Epithelial cell of proximal tubule (primary cell): ENCODE measurements at regions not wholly inside any gene's neighbourhood (a gene's known extent, or its start where the extent isn't known, plus 50 kb on each side); places are given as distances from the start of the nearest gene placed in this dataset.
"Not testable (repeated sequence)": the region's sequence is repeated elsewhere in the genome, so short reads cannot be mapped to it uniquely, and the experiment has no call there.

ENCODE experiments used
- DNase-seq: peaks from one replicate; pipeline ENCODE4 v3.0.0-alpha.2; 2011; ENCODE audit warnings: low read depth
- H3K4me3 ChIP-seq: 2 replicates; pipeline ENCODE4 v1.5.1; 2011; ENCODE audit warnings: low read depth, mild to moderate bottlenecking, low read length
- CTCF ChIP-seq: conservative IDR thresholded peaks from 2 replicates; pipeline ENCODE4 v1.5.1; 2012; ENCODE audit warnings: low read depth, mild to moderate bottlenecking, low read length

GRCh38 chr5:3157214-3157613, 405.7 kb upstream of the IRX2 start:
- no peak for TF ChIP-seq CTCF
- H3K4me3 ChIP-seq: no peak overlapping the region
- DNase-seq: no peak

GRCh38 chr5:3155717-3156116, 404.2 kb upstream of the IRX2 start:
- H3K4me3 ChIP-seq: no peak overlapping the region
- no peak for DNase-seq
- TF ChIP-seq CTCF: no peak

DNA sequence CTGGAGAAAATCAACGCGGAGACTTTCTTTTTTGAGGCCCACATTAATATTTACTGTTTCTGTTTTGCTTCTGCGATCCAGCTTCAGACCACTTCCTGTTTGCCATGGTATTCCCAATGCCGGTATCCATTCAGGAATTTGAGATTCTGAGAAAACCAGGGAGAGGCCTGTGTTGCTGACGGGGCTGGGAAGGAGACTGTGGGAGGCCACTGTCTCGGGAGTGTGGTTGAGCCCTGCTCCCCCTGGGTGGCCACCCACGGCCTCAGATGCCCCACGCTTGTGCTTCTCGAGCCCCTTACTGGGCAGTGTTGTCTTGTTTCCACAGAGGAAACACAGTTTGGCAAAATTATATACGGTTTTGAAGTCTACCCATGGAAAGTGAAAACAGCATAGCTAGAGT, 403.6 kb upstream of the IRX2 start:
- H3K4me3 ChIP-seq: no peak overlapping the region
- no peak for TF ChIP-seq CTCF
- DNase-seq: no peak

DNA sequence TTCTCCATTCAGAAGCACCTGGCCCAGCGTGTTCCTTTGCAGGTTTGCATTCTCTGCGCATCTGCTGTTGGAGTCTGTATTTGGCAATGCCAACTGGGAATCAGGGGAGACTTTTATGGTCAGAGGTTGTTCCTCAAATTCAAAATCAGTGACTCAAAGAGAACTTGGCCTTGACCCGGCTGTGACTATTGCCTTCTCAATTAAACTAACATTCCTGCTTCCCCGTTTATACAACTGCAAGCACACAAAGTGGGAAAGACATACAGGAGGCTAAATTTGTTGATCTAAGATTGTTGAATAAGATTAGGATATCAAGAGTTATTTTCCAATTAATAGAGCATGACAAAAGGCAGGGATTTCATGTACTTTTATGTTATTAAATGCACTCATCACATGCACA, 402.4 kb upstream of the IRX2 start:
- TF ChIP-seq CTCF: no peak
- DNase-seq: no peak
- no peak overlapping the region for H3K4me3 ChIP-seq

- TF ChIP-seq CTCF: no peak
- DNase-seq: no peak
- no peak overlapping the region for H3K4me3 ChIP-seq
Observed at GRCh38 chr5:3153226-3153858, 401.9 kb upstream of the IRX2 start.

DNA sequence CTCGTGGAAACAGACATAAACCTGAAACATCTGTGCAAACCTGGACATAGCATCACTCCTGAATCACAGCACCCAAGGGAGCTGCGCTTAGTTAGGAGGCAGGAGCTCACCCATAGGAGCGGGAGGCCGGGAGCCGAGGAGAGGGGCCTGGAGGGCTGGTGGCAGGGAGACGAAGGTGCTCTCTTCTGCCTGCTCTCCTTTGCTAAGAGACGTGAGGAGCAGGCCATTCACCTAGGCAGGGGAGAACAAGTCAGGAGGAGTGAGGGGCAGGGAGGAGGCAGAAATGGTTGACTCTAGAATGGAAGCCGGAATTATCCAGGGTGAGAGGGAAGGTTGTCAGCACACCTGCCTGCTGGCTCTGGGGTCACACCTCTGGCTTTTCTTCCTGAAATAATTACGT, 398.4 kb upstream of the IRX2 start:
- DNase-seq: no peak
- no peak overlapping the region for H3K4me3 ChIP-seq
- TF ChIP-seq CTCF: no peak

GRCh38 chr5:3147405-3147804, 395.9 kb upstream of the IRX2 start:
- not testable (repeated sequence) for H3K4me3 ChIP-seq, DNase-seq
